Choroid plexus epithelial cell (primary cell): ENCODE measurements at regions not wholly inside any gene's neighbourhood (a gene's known extent, or its start where the extent isn't known, plus 50 kb on each side); places are given as distances from the start of the nearest gene placed in this dataset.

Source experiments
- DNase-seq: peaks from one replicate; pipeline ENCODE4 v3.0.0-alpha.2; 2010; ENCODE audit warnings: low read depth
- H3K4me3 ChIP-seq: 2 replicates; pipeline ENCODE4 v1.5.1; 2011; ENCODE audit warnings: low read depth, mild to moderate bottlenecking, control low read depth, low read length, moderate library complexity
- CTCF ChIP-seq: conservative IDR thresholded peaks from 2 replicates; pipeline ENCODE4 v1.5.1; 2011; ENCODE audit warnings: low read depth, mild to moderate bottlenecking, control low read depth, inconsistent platforms, low read length, moderate library complexity

- no peak for TF ChIP-seq CTCF
- no peak overlapping the region for H3K4me3 ChIP-seq
- DNase-seq: peak; percentile 53
Observed at GRCh38 chr13:89150362-89150761, 1479.2 kb downstream of the SLITRK5 start.

GRCh38 chr13:89153941-89154340 lies 1482.8 kb downstream of the SLITRK5 start:
- no peak for TF ChIP-seq CTCF
- DNase-seq: no peak
- H3K4me3 ChIP-seq: no peak overlapping the region

GRCh38 chr13:89163096-89163495 lies 1491.9 kb downstream of the SLITRK5 start:
- DNase-seq: no peak
- no peak for TF ChIP-seq CTCF
- H3K4me3 ChIP-seq: no peak overlapping the region

GRCh38 chr13:89165685-89166084 lies 1494.5 kb downstream of the SLITRK5 start:
- H3K4me3 ChIP-seq: no peak overlapping the region
- no peak for TF ChIP-seq CTCF
- no peak for DNase-seq

- TF ChIP-seq CTCF: no peak
- DNase-seq: no peak
- H3K4me3 ChIP-seq: no peak overlapping the region
Observed at GRCh38 chr13:89169951-89170350, 1498.8 kb downstream of the SLITRK5 start.

GRCh38 chr13:89181041-89181440 lies 1509.9 kb downstream of the SLITRK5 start:
- no peak for DNase-seq
- no peak for TF ChIP-seq CTCF
- H3K4me3 ChIP-seq: no peak overlapping the region

- no peak for TF ChIP-seq CTCF
- no peak for DNase-seq
- no peak overlapping the region for H3K4me3 ChIP-seq
Observed at GRCh38 chr13:89199138-89199537, 1528.0 kb downstream of the SLITRK5 start.
